H9 (cell line): ENCODE measurements at regions not wholly inside any gene's neighbourhood (a gene's known extent, or its start where the extent isn't known, plus 50 kb on each side); places are given as distances from the start of the nearest gene placed in this dataset.

ENCODE experiments used
- DNase-seq: peaks from one replicate; pipeline ENCODE4 v3.0.0-alpha.2; 2017
- H2AFZ ChIP-seq: one replicate; pipeline ENCODE4 v1.6.1; 2013; ENCODE audit warnings: mild to moderate bottlenecking, low read length, control low read depth, moderate library complexity
- H2AK5ac ChIP-seq: 2 replicates; pipeline ENCODE4 v1.6.1; 2013; ENCODE audit warnings: low read length, control low read depth, mixed read lengths; ENCODE audit not compliant: insufficient read length
- H2BK120ac ChIP-seq: one replicate; pipeline ENCODE4 v1.6.1; 2013; ENCODE audit warnings: low read depth, mild to moderate bottlenecking, low read length, control low read depth, inconsistent platforms; ENCODE audit not compliant: poor library complexity, severe bottlenecking
- H2BK12ac ChIP-seq: 2 replicates; pipeline ENCODE4 v1.6.1; 2013; ENCODE audit warnings: low read length, control low read depth, mixed read lengths, low read depth; ENCODE audit not compliant: insufficient read length
- H2BK15ac ChIP-seq: 2 replicates; pipeline ENCODE4 v1.6.1; 2013; ENCODE audit warnings: low read depth, low read length, control low read depth
- H2BK20ac ChIP-seq: one replicate; pipeline ENCODE4 v1.6.1; 2013; ENCODE audit warnings: low read depth, mild to moderate bottlenecking, low read length, control low read depth, inconsistent platforms; ENCODE audit not compliant: poor library complexity, severe bottlenecking
- H2BK5ac ChIP-seq: 2 replicates; pipeline ENCODE4 v1.6.1; 2013; ENCODE audit warnings: low read length, control low read depth, mixed read lengths; ENCODE audit not compliant: insufficient read length
- H3K14ac ChIP-seq: 2 replicates; pipeline ENCODE4 v1.6.1; 2013; ENCODE audit warnings: low read length, control low read depth; ENCODE audit not compliant: insufficient read depth
- H3K18ac ChIP-seq: 2 replicates; pipeline ENCODE4 v1.6.1; 2013; ENCODE audit warnings: low read depth, mild to moderate bottlenecking, mixed read lengths, low read length, control low read depth; ENCODE audit not compliant: insufficient read length
- H3K23ac ChIP-seq: 2 replicates; pipeline ENCODE4 v1.6.1; 2013; ENCODE audit warnings: low read length, control low read depth, mixed read lengths, low read depth; ENCODE audit not compliant: insufficient read length
- H3K23me2 ChIP-seq: 2 replicates; pipeline ENCODE4 v1.6.1; 2013; ENCODE audit warnings: low read depth, mild to moderate bottlenecking, mixed read lengths, low read length, control low read depth; ENCODE audit not compliant: insufficient read length, poor library complexity, severe bottlenecking
- H3K27ac ChIP-seq: 2 replicates; pipeline ENCODE4 v1.5.1; 2013; ENCODE audit warnings: low read length, control low read depth, mixed read lengths, low read depth; ENCODE audit not compliant: insufficient read length
- H3K27me3 ChIP-seq: 2 replicates; pipeline ENCODE4 v1.6.1; 2013; ENCODE audit warnings: low read length, control low read depth, inconsistent platforms; ENCODE audit not compliant: insufficient read depth
- H3K4ac ChIP-seq: 2 replicates; pipeline ENCODE4 v1.6.1; 2013; ENCODE audit warnings: low read depth, mild to moderate bottlenecking, control low read depth, inconsistent platforms, low read length, moderate library complexity
- H3K4me1 ChIP-seq: 2 replicates; pipeline ENCODE4 v1.6.1; 2013; ENCODE audit warnings: low read length, control low read depth, inconsistent platforms; ENCODE audit not compliant: insufficient read depth
- H3K4me2 ChIP-seq: 2 replicates; pipeline ENCODE4 v1.6.1; 2013; ENCODE audit warnings: low read length, control low read depth, mixed read lengths; ENCODE audit not compliant: insufficient read length, insufficient read depth
- H3K56ac ChIP-seq: 2 replicates; pipeline ENCODE4 v1.6.1; 2013; ENCODE audit warnings: low read depth, mild to moderate bottlenecking, mixed read lengths, low read length, control low read depth; ENCODE audit not compliant: insufficient read length
- H3K79me1 ChIP-seq: 2 replicates; pipeline ENCODE4 v1.6.1; 2013; ENCODE audit warnings: low read depth, mild to moderate bottlenecking, moderate library complexity, low read length, control low read depth, inconsistent platforms; ENCODE audit not compliant: insufficient read depth, poor library complexity, severe bottlenecking
- H3K79me2 ChIP-seq: 2 replicates; pipeline ENCODE4 v1.6.1; 2013; ENCODE audit warnings: low read length, control low read depth, inconsistent platforms; ENCODE audit not compliant: insufficient read depth
- H3K9ac ChIP-seq: 2 replicates; pipeline ENCODE4 v1.6.1; 2013; ENCODE audit warnings: low read length, control low read depth, mixed read lengths; ENCODE audit not compliant: insufficient read length; ENCODE audit errors: extremely low read depth
- H3K9me3 ChIP-seq: one replicate; pipeline ENCODE4 v1.6.1; 2013; ENCODE audit warnings: low read depth, low read length, inconsistent platforms; ENCODE audit not compliant: control insufficient read depth
- H3T11ph ChIP-seq: one replicate; pipeline ENCODE4 v1.6.1; 2013; ENCODE audit warnings: mild to moderate bottlenecking, low read length, control low read depth, inconsistent platforms
- H4K20me1 ChIP-seq: one replicate; pipeline ENCODE4 v1.6.1; 2013; ENCODE audit not compliant: control insufficient read depth, insufficient read length, insufficient read depth
- H4K5ac ChIP-seq: 2 replicates; pipeline ENCODE4 v1.6.1; 2013; ENCODE audit warnings: low read depth, mild to moderate bottlenecking, mixed read lengths, low read length, control low read depth; ENCODE audit not compliant: insufficient read length
- H4K8ac ChIP-seq: replicated peaks from 2 replicates; pipeline ENCODE4 v1.6.1; 2013; ENCODE audit warnings: low read length, control low read depth, mixed read lengths, low read depth; ENCODE audit not compliant: insufficient read length
- H4K91ac ChIP-seq: 2 replicates; pipeline ENCODE4 v1.6.1; 2013; ENCODE audit warnings: low read depth, mild to moderate bottlenecking, moderate library complexity, mixed read lengths, low read length, control low read depth; ENCODE audit not compliant: insufficient read length
- H3K27ac Mint-ChIP-seq, 3 experiments: 2 replicates in 2 of 3; 3 replicates in 1 of 3; pipeline ENCODE4 v1.8.0; 2020 to 2021; ENCODE audit warnings: mixed read lengths in 3 of 3, mild to moderate bottlenecking in 1 of 3, moderate library complexity in 1 of 3
- H3K27me3 Mint-ChIP-seq: 2 replicates; pipeline ENCODE4 v1.8.0; 2021; ENCODE audit warnings: low read depth, mild to moderate bottlenecking, moderate library complexity, mixed read lengths
- H3K36me3 Mint-ChIP-seq, 3 experiments: 2 replicates in 2 of 3; 3 replicates in 1 of 3; pipeline ENCODE4 v1.8.0; 2020 to 2021; ENCODE audit warnings: low read depth in 3 of 3, mixed read lengths in 3 of 3; ENCODE audit not compliant: insufficient read depth in 1 of 3
- H3K4me1 Mint-ChIP-seq, 2 experiments: 2 replicates each; pipeline ENCODE4 v1.8.0; 2020; ENCODE audit warnings: mixed read lengths in 2 of 2
- H3K4me3 Mint-ChIP-seq, 2 experiments: 2 replicates in 1 of 2; 3 replicates in 1 of 2; pipeline ENCODE4 v1.8.0; 2020 to 2021; ENCODE audit warnings: mild to moderate bottlenecking in 2 of 2, mixed read lengths in 2 of 2, moderate library complexity in 1 of 2
- H3K9me3 Mint-ChIP-seq, 2 experiments: 2 replicates in 1 of 2; 3 replicates in 1 of 2; pipeline ENCODE4 v1.8.0; 2020; ENCODE audit warnings: mild to moderate bottlenecking in 2 of 2, mixed read lengths in 2 of 2, moderate library complexity in 1 of 2
- WGBS: extraction: QIAGEN DNeasy Blood & Tissue Kit; methylation state at CpG from one replicate; pipeline ENCODE4 v1.1.7; 2013; ENCODE audit warnings: missing lambda C conversion rate, low lambda C conversion rate, mixed read lengths; ENCODE audit not compliant: insufficient read length; ENCODE audit errors: extremely low coverage; 5-methylcytosine and 5-hydroxymethylcytosine counted together
- TF ChIP-seq, protein P1 (sequence below): fragments of 200-600 bp; sonication (generic); conservative IDR thresholded peaks from 3 replicates; pipeline ENCODE4 v1.8.0; 2021; ENCODE audit warnings: antibody characterized with exemption, mild to moderate bottlenecking

DNA sequence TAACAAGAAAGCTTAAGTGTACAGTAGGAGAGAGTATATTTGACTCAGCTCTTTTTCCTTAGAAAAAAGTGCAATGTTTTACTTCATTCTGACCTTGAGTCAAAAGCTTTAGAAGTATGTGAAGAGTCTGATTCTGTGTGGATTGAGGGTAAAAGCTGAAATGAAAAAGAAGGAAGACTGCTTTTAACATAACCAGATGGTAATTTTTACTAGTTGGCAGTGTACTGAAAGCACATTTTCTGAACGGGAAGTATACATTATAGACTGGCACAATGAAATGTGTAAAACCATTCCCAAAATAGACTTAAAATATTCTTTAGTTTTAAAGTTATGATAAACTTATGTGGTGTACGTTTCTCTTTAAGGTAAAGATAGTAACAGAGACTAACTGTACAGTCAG lies 197.8 kb upstream of the ZNF717 start:
- H3K9me3 ChIP-seq, result no peaks in the 10 kb centered on the region
- no peak overlapping the region for H2AK5ac ChIP-seq
- H2AFZ ChIP-seq, result no peak overlapping the region
- H3K4me2 ChIP-seq, result no peak overlapping the region
- Mint-ChIP-seq H3K4me1 (no peaks in the 10 kb centered on the region), H3K27ac (no peak overlapping the region), H3K4me3 (no peak overlapping the region), H3K36me3 (peaks cover 0 to 6% (median 4%) of the 10 kb centered on the region in 3 experiments; a peak in 3 of 7 replicates), H3K9me3 (peaks cover 0 to 6% of the 10 kb centered on the region in 2 experiments; a peak in 2 of 5 replicates), H3K27me3 (no peaks in the 10 kb centered on the region)
- no peaks in the 10 kb centered on the region for H3K27me3 ChIP-seq
- no peak overlapping the region for H2BK5ac ChIP-seq
- no peak overlapping the region for H3K14ac ChIP-seq
- no peak overlapping the region for H3T11ph ChIP-seq
- no peak overlapping the region for H4K5ac ChIP-seq
- no peaks in the 10 kb centered on the region for H4K20me1 ChIP-seq
- DNase-seq, result no peak
- H3K4ac ChIP-seq, result no peak overlapping the region
- H2BK12ac ChIP-seq, result no peak overlapping the region
- H2BK20ac ChIP-seq, result no peak overlapping the region
- H3K18ac ChIP-seq, result no peak overlapping the region
- no peak overlapping the region for H4K91ac ChIP-seq
- H3K23me2 ChIP-seq, result no peaks in the 10 kb centered on the region
- no peak overlapping the region for H3K9ac ChIP-seq
- no peaks in the 10 kb centered on the region for H3K79me2 ChIP-seq
- H2BK120ac ChIP-seq, result no peak overlapping the region
- no peak overlapping the region for H4K8ac ChIP-seq
- no peak overlapping the region for H3K27ac ChIP-seq
- no peaks in the 10 kb centered on the region for H3K79me1 ChIP-seq
- H2BK15ac ChIP-seq, result no peak overlapping the region
- no CpG with 5 or more reads among the region's 2 CpGs for WGBS
- no peak overlapping the region for H3K56ac ChIP-seq
- TF ChIP-seq, protein P1, sequence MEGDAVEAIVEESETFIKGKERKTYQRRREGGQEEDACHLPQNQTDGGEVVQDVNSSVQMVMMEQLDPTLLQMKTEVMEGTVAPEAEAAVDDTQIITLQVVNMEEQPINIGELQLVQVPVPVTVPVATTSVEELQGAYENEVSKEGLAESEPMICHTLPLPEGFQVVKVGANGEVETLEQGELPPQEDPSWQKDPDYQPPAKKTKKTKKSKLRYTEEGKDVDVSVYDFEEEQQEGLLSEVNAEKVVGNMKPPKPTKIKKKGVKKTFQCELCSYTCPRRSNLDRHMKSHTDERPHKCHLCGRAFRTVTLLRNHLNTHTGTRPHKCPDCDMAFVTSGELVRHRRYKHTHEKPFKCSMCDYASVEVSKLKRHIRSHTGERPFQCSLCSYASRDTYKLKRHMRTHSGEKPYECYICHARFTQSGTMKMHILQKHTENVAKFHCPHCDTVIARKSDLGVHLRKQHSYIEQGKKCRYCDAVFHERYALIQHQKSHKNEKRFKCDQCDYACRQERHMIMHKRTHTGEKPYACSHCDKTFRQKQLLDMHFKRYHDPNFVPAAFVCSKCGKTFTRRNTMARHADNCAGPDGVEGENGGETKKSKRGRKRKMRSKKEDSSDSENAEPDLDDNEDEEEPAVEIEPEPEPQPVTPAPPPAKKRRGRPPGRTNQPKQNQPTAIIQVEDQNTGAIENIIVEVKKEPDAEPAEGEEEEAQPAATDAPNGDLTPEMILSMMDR, result no peak
- H3K23ac ChIP-seq, result no peak overlapping the region
- H3K4me1 ChIP-seq, result no peaks in the 10 kb centered on the region
